Panc1 (cell line): ENCODE measurements at regions not wholly inside any gene's neighbourhood (a gene's known extent, or its start where the extent isn't known, plus 50 kb on each side); places are given as distances from the start of the nearest gene placed in this dataset.

Experiments
- CTCF ChIP-seq: fragments of 450-650 bp; IDR thresholded peaks from 2 replicates; pipeline ENCODE4 v1.5.1; 2017; ENCODE audit warnings: mild to moderate bottlenecking
- POLR2AphosphoS5 ChIP-seq: IDR thresholded peaks from 2 replicates; pipeline ENCODE4 v1.6.1; 2012; ENCODE audit warnings: mild to moderate bottlenecking, low read depth, low read length, moderate library complexity
- TCF7L2 ChIP-seq: IDR thresholded peaks from 2 replicates; pipeline ENCODE4 v1.6.1; 2011; ENCODE audit warnings: mild to moderate bottlenecking, low read depth, low read length, inconsistent platforms
- TF ChIP-seq, protein P1 (sequence below), 2 experiments: IDR thresholded peaks; 2 replicates each; pipeline ENCODE4 v1.6.1; 2011 to 2012; ENCODE audit warnings: low read depth in 2 of 2, control low read depth in 1 of 2, low read length in 1 of 2, mild to moderate bottlenecking in 1 of 2, moderate library complexity in 1 of 2; ENCODE audit not compliant: insufficient read depth in 1 of 2

- TF ChIP-seq CTCF, result no peak
- TF ChIP-seq, protein P1, sequence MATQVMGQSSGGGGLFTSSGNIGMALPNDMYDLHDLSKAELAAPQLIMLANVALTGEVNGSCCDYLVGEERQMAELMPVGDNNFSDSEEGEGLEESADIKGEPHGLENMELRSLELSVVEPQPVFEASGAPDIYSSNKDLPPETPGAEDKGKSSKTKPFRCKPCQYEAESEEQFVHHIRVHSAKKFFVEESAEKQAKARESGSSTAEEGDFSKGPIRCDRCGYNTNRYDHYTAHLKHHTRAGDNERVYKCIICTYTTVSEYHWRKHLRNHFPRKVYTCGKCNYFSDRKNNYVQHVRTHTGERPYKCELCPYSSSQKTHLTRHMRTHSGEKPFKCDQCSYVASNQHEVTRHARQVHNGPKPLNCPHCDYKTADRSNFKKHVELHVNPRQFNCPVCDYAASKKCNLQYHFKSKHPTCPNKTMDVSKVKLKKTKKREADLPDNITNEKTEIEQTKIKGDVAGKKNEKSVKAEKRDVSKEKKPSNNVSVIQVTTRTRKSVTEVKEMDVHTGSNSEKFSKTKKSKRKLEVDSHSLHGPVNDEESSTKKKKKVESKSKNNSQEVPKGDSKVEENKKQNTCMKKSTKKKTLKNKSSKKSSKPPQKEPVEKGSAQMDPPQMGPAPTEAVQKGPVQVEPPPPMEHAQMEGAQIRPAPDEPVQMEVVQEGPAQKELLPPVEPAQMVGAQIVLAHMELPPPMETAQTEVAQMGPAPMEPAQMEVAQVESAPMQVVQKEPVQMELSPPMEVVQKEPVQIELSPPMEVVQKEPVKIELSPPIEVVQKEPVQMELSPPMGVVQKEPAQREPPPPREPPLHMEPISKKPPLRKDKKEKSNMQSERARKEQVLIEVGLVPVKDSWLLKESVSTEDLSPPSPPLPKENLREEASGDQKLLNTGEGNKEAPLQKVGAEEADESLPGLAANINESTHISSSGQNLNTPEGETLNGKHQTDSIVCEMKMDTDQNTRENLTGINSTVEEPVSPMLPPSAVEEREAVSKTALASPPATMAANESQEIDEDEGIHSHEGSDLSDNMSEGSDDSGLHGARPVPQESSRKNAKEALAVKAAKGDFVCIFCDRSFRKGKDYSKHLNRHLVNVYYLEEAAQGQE (IDR thresholded peaks at IDR 0.05; ENCODE audit: insufficient read depth in 1 of 2, low read depth in 2 of 2, low read length in 1 of 2), result no peak
- no peak for TF ChIP-seq POLR2AphosphoS5
- TF ChIP-seq TCF7L2, result no peak
Observed at GRCh38 chr3:15903759-15904720, 106.3 kb upstream of the ANKRD28 start.
